ENCODE measurements at regions not wholly inside any gene's neighbourhood (a gene's known extent, or its start where the extent isn't known, plus 50 kb on each side); places are given as distances from the start of the nearest gene placed in this dataset.

DNA sequence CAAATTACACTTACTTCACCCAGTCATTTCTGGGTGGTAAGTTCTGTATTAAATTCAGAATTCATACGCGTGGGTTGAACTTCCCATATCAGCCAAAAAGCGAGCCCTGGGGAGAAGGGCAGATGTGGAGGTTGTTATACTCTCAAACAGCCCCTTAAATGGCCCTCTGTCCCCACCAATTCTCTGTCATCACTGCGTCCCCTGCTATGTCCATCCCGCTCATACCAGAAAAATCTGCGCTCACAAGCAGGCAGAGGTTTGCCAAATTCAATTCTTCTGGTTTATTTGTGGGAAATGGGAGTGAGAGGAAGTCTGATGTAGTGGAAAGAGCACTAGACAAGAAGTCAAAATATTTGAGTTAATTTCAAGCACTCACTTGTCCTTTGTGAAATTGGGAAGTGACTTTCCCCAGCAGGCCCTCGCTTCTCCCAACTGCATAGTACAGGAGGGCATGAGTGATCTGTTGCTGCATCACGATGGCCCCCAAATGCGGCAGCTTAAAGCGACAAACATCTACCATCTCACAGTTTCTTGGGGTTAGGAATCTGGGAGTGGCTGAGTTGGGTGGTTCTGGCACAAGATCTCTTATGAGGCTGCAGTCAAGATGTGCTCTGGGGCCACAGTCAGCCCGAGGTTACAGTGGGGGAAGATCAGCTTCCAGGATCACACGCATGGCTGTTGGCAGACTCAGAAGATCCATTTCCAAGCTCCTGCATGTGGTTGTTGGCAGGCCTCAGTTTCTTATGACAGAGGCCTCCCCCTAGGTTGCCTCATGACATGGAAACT lies 67.7 kb downstream of the CPN2 start:
- Histone ChIP-seq H3K4me1 (peaks cover 0 to 4% (median 0%) of the 10 kb centered on the region in 4 donors), H3K9me3 (no peaks in the 10 kb centered on the region), H3K36me3 (no peaks in the 10 kb centered on the region), H3K27ac (peak overlapping the region in 1 of 4 donors; percentile 16), H3K27me3 (no peaks in the 10 kb centered on the region), H3K4me3 (no peak overlapping the region)
- no peak for TF ChIP-seq POLR2A (IDR thresholded peaks at IDR 0.05)
- TF ChIP-seq, protein P1, sequence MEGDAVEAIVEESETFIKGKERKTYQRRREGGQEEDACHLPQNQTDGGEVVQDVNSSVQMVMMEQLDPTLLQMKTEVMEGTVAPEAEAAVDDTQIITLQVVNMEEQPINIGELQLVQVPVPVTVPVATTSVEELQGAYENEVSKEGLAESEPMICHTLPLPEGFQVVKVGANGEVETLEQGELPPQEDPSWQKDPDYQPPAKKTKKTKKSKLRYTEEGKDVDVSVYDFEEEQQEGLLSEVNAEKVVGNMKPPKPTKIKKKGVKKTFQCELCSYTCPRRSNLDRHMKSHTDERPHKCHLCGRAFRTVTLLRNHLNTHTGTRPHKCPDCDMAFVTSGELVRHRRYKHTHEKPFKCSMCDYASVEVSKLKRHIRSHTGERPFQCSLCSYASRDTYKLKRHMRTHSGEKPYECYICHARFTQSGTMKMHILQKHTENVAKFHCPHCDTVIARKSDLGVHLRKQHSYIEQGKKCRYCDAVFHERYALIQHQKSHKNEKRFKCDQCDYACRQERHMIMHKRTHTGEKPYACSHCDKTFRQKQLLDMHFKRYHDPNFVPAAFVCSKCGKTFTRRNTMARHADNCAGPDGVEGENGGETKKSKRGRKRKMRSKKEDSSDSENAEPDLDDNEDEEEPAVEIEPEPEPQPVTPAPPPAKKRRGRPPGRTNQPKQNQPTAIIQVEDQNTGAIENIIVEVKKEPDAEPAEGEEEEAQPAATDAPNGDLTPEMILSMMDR (IDR thresholded peaks at IDR 0.05), result no peak
- no peak for DNase-seq

DNA sequence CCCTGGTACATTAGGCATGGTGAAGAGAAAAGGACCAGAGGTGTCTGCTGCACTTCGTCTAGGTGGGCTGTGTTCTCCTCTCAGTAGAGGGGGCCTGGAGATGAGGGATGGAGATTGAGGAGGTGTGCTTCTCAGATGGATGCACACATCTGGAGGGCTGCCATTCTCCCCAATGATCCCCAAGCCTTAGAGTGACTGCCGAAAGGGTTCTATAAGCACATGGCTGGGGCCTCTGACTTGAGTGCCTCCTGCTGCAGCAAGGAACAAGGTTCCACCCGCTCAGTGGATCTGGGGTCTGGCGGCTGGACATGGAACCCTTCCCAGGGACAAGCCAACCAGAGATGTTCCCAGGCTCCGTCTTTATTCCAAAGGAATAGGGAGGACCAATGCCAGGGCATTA lies 66.8 kb downstream of the CPN2 start:
- Histone ChIP-seq H3K36me3 (no peaks in the 10 kb centered on the region), H3K4me1 (no peaks in the 10 kb centered on the region), H3K27ac (no peak overlapping the region), H3K4me3 (no peak overlapping the region), H3K9me3 (no peaks in the 10 kb centered on the region), H3K27me3 (no peaks in the 10 kb centered on the region)
- no peak for DNase-seq
- TF ChIP-seq POLR2A (IDR thresholded peaks at IDR 0.05), result no peak
- TF ChIP-seq, protein P1 (IDR thresholded peaks at IDR 0.05), result no peak

GRCh38 chr3:194285024-194285849 lies 65.9 kb downstream of the CPN2 start:
- Histone ChIP-seq H3K36me3 (no peaks in the 10 kb centered on the region), H3K4me1 (no peaks in the 10 kb centered on the region), H3K27me3 (no peaks in the 10 kb centered on the region), H3K4me3 (no peak overlapping the region), H3K27ac (no peak overlapping the region), H3K9me3 (no peaks in the 10 kb centered on the region)
- TF ChIP-seq, protein P1 (IDR thresholded peaks at IDR 0.05), result no peak
- no peak for TF ChIP-seq POLR2A (IDR thresholded peaks at IDR 0.05)
- no peak for DNase-seq

- H3K4me3 ChIP-seq, result no peak overlapping the region
- no peaks in the 10 kb centered on the region for H3K9me3 ChIP-seq
- TF ChIP-seq, protein P1 (IDR thresholded peaks at IDR 0.05), result no peak
- no peak for TF ChIP-seq POLR2A (IDR thresholded peaks at IDR 0.05)
- H3K27me3 ChIP-seq, result no peaks in the 10 kb centered on the region
- no peak overlapping the region for H3K27ac ChIP-seq
- H3K4me1 ChIP-seq, result no peaks in the 10 kb centered on the region
- no peak for DNase-seq
- H3K36me3 ChIP-seq, result no peaks in the 10 kb centered on the region
Measured at GRCh38 chr3:194285850-194286197, 65.3 kb downstream of the CPN2 start.

DNA sequence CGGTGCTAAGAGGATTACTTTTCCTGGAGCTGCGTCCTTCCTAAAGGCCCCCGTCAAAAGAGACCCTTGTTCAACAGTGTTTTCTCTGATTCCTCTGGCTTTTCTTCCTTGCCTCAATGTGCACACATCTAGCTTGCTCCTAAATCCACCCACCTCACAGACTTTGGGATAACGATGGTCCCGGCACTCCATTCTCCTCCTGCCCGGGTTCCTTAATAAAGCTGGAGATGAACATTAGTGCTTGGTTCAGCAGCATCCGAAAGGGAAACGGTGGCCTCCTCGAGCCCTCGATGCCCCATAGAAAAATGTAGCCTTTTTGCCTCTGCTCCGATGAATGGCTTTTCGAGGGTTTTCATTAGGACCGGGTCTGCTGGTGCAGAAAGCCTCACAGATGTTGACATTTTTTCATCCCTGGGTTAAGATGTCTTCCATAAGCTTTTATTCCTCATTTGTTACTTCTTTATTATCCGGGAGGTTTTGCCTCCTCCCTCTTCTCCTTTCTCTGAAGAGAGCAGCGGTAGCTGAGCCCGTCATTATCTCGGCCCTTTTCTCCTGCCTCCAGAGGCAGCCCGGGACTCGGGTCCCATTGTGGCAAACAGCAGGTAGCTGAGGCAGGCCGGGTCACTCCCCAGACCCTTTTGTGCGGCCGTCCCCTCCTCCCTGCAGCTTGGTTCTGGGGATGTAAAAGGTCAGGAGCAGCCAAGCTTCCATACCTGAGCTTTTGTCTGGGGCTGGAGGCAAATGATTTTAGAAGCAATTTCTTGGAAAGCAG lies 64.6 kb downstream of the CPN2 start:
- TF ChIP-seq, protein P1 (IDR thresholded peaks at IDR 0.05), result no peak
- TF ChIP-seq POLR2A (IDR thresholded peaks at IDR 0.05), result no peak
- DNase-seq, result no peak
- no peaks in the 10 kb centered on the region for H3K9me3 ChIP-seq
- no peaks in the 10 kb centered on the region for H3K4me1 ChIP-seq
- H3K36me3 ChIP-seq, result no peaks in the 10 kb centered on the region
- no peak overlapping the region for H3K27ac ChIP-seq
- H3K27me3 ChIP-seq, result no peaks in the 10 kb centered on the region
- H3K4me3 ChIP-seq, result no peak overlapping the region
